Lower leg skin (tissue), 4 donors: ENCODE measurements at regions not wholly inside any gene's neighbourhood (a gene's known extent, or its start where the extent isn't known, plus 50 kb on each side); places are given as distances from the start of the nearest gene placed in this dataset.

ENCODE experiments used
- DNase-seq, 2 donors: peaks; one replicate each; pipeline ENCODE4 v3.0.0-alpha.2; 2019; ENCODE audit warnings: low spot score in 2 of 2
- H3K4me3 ChIP-seq: fragments of 200-600 bp; sonication (generic); 2 replicates; pipeline ENCODE4 v1.5.1; 2017; ENCODE audit warnings: mild to moderate bottlenecking, low read depth; ENCODE audit not compliant: poor library complexity, severe bottlenecking
- POLR2A ChIP-seq, 2 donors: fragments of 450-650 bp; IDR thresholded peaks; one replicate each; pipeline ENCODE4 v1.6.1; 2016 to 2017; ENCODE audit warnings: antibody characterized with exemption in 2 of 2, mild to moderate bottlenecking in 1 of 2, moderate library complexity in 1 of 2
- WGBS, 2 donors: methylation state at CpG; one replicate each; pipeline ENCODE4 v1.1.5; 2018; 5-methylcytosine and 5-hydroxymethylcytosine counted together
- intact Hi-C: fragments of 100-400 bp; cut with DNase I; formaldehyde crosslinking; loops from one replicate; pipeline ENCODE4 v1.15.0; 2023; ENCODE audit warnings: low total_unique reads
- TF ChIP-seq, protein P1 (sequence below), 3 donors: fragments of 450-650 bp; IDR thresholded peaks; one replicate each; pipeline ENCODE4 v1.5.1; 2016; ENCODE audit warnings: antibody characterized with exemption in 3 of 3, mild to moderate bottlenecking in 3 of 3, moderate library complexity in 2 of 3

DNA sequence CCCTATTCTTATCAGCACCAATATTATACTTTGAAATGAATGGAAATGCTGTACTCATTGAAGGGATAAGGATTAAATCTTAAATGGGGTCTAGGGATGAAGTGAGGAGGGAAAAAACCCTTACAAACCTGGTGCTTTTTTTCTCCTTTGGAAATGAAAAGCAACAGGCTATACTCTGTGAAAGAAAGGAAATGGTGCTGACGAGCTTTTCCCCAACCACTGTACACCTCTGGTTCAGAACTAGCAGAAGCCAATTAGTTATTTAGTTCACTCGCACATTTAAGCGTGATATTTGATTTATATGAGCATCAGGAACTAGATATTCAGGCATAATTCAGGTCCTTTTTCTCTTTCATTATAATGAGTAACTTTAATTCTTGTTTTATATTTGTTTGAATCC is 74.5 kb upstream of the S1PR1 start:
- TF ChIP-seq POLR2A (IDR thresholded peaks at IDR 0.05): no peak
- TF ChIP-seq, protein P1, sequence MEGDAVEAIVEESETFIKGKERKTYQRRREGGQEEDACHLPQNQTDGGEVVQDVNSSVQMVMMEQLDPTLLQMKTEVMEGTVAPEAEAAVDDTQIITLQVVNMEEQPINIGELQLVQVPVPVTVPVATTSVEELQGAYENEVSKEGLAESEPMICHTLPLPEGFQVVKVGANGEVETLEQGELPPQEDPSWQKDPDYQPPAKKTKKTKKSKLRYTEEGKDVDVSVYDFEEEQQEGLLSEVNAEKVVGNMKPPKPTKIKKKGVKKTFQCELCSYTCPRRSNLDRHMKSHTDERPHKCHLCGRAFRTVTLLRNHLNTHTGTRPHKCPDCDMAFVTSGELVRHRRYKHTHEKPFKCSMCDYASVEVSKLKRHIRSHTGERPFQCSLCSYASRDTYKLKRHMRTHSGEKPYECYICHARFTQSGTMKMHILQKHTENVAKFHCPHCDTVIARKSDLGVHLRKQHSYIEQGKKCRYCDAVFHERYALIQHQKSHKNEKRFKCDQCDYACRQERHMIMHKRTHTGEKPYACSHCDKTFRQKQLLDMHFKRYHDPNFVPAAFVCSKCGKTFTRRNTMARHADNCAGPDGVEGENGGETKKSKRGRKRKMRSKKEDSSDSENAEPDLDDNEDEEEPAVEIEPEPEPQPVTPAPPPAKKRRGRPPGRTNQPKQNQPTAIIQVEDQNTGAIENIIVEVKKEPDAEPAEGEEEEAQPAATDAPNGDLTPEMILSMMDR (IDR thresholded peaks at IDR 0.05): no peak
- intact Hi-C loops: no loop called here
- no peak overlapping the region for H3K4me3 ChIP-seq
- WGBS, 2 donors: 75 to 82% methylated on average over 3 of the region's 3 CpGs
- no peak for DNase-seq

DNA sequence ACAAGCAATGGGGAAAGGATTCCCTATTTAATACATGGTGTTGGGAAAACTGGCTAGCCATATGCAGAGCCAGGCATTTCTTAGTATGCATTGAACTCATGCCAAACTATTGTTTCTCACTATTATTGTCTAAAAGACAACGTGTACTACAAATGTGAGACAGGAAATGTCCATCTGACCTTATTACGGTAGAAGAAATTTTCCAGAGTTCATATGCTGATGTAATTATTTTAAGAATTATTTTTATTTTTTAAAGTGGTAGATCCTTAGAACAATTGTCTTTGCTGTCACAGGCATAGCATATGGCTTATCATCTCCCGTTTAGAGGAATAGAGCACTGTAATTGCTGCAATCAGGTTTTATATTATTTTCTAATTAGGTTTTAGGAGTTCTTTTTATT is 75.2 kb upstream of the S1PR1 start:
- 60 to 70% methylated on average over 3 of the region's 3 CpGs for WGBS, 2 donors
- intact Hi-C loops: no loop called here
- no peak for DNase-seq
- H3K4me3 ChIP-seq: no peak overlapping the region
- TF ChIP-seq, protein P1 (IDR thresholded peaks at IDR 0.05): no peak
- TF ChIP-seq POLR2A (IDR thresholded peaks at IDR 0.05): no peak

DNA sequence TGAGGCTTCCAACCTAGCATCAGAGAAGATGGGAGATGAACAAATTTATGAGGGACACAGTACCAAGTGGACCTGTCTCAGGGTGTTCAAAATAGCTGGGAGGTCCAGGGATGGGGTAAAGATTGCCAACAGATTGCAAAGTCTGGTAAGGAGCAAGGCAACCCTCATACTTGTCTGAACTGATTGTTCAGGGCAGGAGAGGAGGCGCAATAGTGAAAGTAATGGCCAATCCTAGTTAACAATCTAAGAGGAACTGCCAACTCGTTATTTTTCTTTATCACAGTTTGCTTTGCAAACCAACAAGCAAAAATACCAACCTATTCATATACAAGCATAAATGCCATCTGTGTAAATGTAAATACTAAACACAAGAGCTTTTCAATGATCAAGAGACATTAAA is 78.4 kb upstream of the S1PR1 start:
- no peak overlapping the region for H3K4me3 ChIP-seq
- 77 to 90% methylated on average over 2 of the region's 2 CpGs for WGBS, 2 donors
- no peak for DNase-seq
- TF ChIP-seq, protein P1 (IDR thresholded peaks at IDR 0.05): no peak
- no peak for TF ChIP-seq POLR2A (IDR thresholded peaks at IDR 0.05)
- intact Hi-C loops: no loop called here

DNA sequence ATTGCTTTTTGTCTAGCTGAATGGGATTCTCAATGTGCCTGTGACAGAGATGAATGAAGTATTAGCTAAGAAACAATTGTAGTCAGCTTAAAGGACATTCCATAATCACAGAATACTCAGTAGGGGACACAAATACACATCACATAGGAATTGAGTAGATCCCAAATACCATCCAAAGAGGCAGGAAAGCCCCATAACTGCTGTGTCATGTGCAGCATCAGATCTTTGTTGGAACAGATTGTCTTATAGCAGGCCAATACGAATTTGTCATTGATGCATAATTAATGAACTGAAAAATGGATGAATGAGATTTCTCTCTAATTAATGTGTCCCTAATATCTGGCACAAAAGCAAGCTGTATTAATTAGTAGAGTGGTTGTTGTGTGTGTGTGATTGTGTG is 82.3 kb upstream of the S1PR1 start:
- TF ChIP-seq POLR2A (IDR thresholded peaks at IDR 0.05): no peak
- TF ChIP-seq, protein P1 (IDR thresholded peaks at IDR 0.05): no peak
- WGBS, 2 donors: 60 to 76% methylated on average over 1 of the region's 1 CpG
- no peak for DNase-seq
- H3K4me3 ChIP-seq: no peak overlapping the region
- intact Hi-C loops: no loop called here

DNA sequence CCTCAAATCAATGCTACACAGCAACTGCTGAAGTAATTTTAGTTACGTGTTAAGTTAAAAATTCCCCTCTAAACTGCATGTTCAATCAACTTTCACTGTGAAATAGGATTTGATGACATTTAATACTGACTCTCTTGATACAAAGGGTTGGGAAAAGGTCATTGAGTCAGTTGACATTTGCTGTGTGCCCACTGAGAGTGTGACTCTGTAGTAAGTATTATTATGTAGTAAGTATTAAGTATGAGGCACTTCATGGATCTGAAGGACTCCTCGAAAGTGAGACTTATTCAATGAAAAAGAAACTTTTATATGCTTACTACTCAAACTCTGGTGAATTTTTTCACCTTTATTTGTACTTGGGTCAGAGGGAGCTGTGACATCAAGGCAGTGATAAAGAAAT is 83.1 kb upstream of the S1PR1 start:
- TF ChIP-seq POLR2A (IDR thresholded peaks at IDR 0.05): no peak
- TF ChIP-seq, protein P1 (IDR thresholded peaks at IDR 0.05): no peak
- 84 to 86% methylated on average over 2 of the region's 2 CpGs for WGBS, 2 donors
- no peak overlapping the region for H3K4me3 ChIP-seq
- intact Hi-C loops: no loop called here
- DNase-seq: no peak

DNA sequence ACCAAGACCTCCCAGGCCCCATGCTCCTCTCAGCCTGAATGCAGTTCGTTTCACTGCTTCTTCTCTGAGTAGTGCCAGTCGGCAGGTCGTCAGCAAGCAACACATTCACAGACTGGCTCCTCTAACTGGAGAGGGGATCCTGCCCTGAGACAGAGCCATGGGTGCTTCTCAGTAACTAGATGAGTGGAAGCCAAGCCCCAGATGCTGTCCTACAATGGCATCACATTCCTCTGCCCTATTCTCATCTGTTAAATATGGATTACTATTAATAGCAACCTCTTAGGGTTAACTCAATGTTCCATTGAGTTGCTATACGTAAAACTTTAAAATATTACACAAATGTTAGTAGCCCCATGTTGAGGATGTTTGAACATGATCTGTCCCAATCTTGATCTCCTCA is 84.2 kb upstream of the S1PR1 start:
- intact Hi-C loops: no loop called here
- H3K4me3 ChIP-seq: no peak overlapping the region
- TF ChIP-seq, protein P1 (IDR thresholded peaks at IDR 0.05): no peak
- no peak for TF ChIP-seq POLR2A (IDR thresholded peaks at IDR 0.05)
- DNase-seq: no peak
- 82 to 89% methylated on average over 4 of the region's 4 CpGs for WGBS, 2 donors
